ENCODE measurements at regions not wholly inside any gene's neighbourhood (a gene's known extent, or its start where the extent isn't known, plus 50 kb on each side); places are given as distances from the start of the nearest gene placed in this dataset.

- TF ChIP-seq POLR2A (IDR thresholded peaks at IDR 0.05; ENCODE audit: low read depth, low read length) (no peak), POLR2AphosphoS5 (IDR thresholded peaks at IDR 0.05; ENCODE audit: low read depth, low read length) (no peak), TAF1 (IDR thresholded peaks at IDR 0.05; ENCODE audit: borderline replicate concordance, low read depth, low read length) (no peak)
Measured at GRCh38 chr11:80621871-80622270, 1181.0 kb upstream of the TENM4 start.

All from GM12892 (cell line).